Gastroesophageal sphincter (tissue), 4 donors: ENCODE measurements at regions not wholly inside any gene's neighbourhood (a gene's known extent, or its start where the extent isn't known, plus 50 kb on each side); places are given as distances from the start of the nearest gene placed in this dataset.

Source experiments
- ATAC-seq: fragments of 150-250 bp; one replicate; pipeline ENCODE4 v1.9.1; 2016; ENCODE audit warnings: mild to moderate bottlenecking, moderate library complexity
- H3K27ac ChIP-seq, 4 donors: fragments of 200-600 bp; sonication (generic) in 3 of 4; 1 replicate in 3 of 4; 2 replicates in 1 of 4; pipeline ENCODE4 v1.5.1; 2016 to 2019
- H3K27me3 ChIP-seq: fragments of 200-600 bp; sonication (generic); one replicate; pipeline ENCODE4 v1.5.1; 2019
- H3K36me3 ChIP-seq, 2 donors: fragments of 200-600 bp; sonication (generic); one replicate each; pipeline ENCODE4 v1.5.1; 2019; ENCODE audit warnings: control low read depth in 1 of 2
- H3K4me1 ChIP-seq, 3 donors: fragments of 200-600 bp; sonication (generic); 1 replicate in 2 of 3; 2 replicates in 1 of 3; pipeline ENCODE4 v1.5.1; 2016 to 2019; ENCODE audit warnings: control low read depth in 2 of 3
- H3K4me3 ChIP-seq, 2 donors: fragments of 200-600 bp; sonication (generic); one replicate each; pipeline ENCODE4 v1.5.1; 2019; ENCODE audit warnings: mild to moderate bottlenecking in 1 of 2, moderate library complexity in 1 of 2
- H3K9me3 ChIP-seq, 3 donors: fragments of 200-600 bp; sonication (generic); one replicate each; pipeline ENCODE4 v1.5.1; 2017 to 2019; ENCODE audit warnings: control low read depth in 2 of 3
- CTCF ChIP-seq, 4 experiments: fragments of 200-600 bp in 2 of 4; fragments of 450-650 bp in 2 of 4; sonication (generic) in 1 of 4; IDR thresholded peaks; one replicate each; pipeline ENCODE4 v1.5.1; 2017 to 2019; ENCODE audit warnings: antibody characterized with exemption in 4 of 4, mild to moderate bottlenecking in 2 of 4, moderate library complexity in 2 of 4
- EP300 ChIP-seq: sonication (generic); formaldehyde crosslinking; IDR thresholded peaks from one replicate; pipeline ENCODE4 v1.6.1; 2017; ENCODE audit warnings: antibody characterized with exemption, mild to moderate bottlenecking
- POLR2A ChIP-seq, 2 donors: fragments of 450-650 bp; IDR thresholded peaks; one replicate each; pipeline ENCODE4 v1.6.1; 2017; ENCODE audit warnings: antibody characterized with exemption in 2 of 2, mild to moderate bottlenecking in 2 of 2, moderate library complexity in 1 of 2
- POLR2AphosphoS5 ChIP-seq: sonication (generic); formaldehyde crosslinking; IDR thresholded peaks from one replicate; pipeline ENCODE4 v1.6.1; 2017; ENCODE audit warnings: antibody characterized with exemption
- WGBS, 2 donors: methylation state at CpG; one replicate each; pipeline ENCODE4 v1.1.5; 2018; ENCODE audit warnings: low coverage in 1 of 2; 5-methylcytosine and 5-hydroxymethylcytosine counted together

GRCh38 chr11:94671553-94672366 is 96.4 kb upstream of the AMOTL1 start:
- 90 to 100% methylated on average over 1 to 3 of the region's 8 CpGs for WGBS, 2 donors
- no peaks in the 10 kb centered on the region for H3K27me3 ChIP-seq
- H3K27ac ChIP-seq: no peak overlapping the region
- H3K4me1 ChIP-seq: peaks cover 0 to 10% (median 0%) of the 10 kb centered on the region in 3 donors
- no peaks in the 10 kb centered on the region for H3K36me3 ChIP-seq
- ATAC-seq: no peak
- TF ChIP-seq CTCF (IDR thresholded peaks at IDR 0.05) (no peak), EP300 (no peak), POLR2A (IDR thresholded peaks at IDR 0.05) (no peak), POLR2AphosphoS5 (no peak)
- H3K4me3 ChIP-seq: no peak overlapping the region
- H3K9me3 ChIP-seq: no peaks in the 10 kb centered on the region

GRCh38 chr11:94672636-94673035 is 95.5 kb upstream of the AMOTL1 start:
- no peak for TF ChIP-seq POLR2A (IDR thresholded peaks at IDR 0.05)
- no peak for TF ChIP-seq POLR2AphosphoS5
- TF ChIP-seq CTCF (IDR thresholded peaks at IDR 0.05): no peak
- no peak for TF ChIP-seq EP300
- H3K27ac ChIP-seq: no peak overlapping the region
- peaks cover 0 to 10% (median 0%) of the 10 kb centered on the region in 3 donors for H3K4me1 ChIP-seq
- WGBS, 2 donors: 100% methylated on average over 1 to 4 of the region's 8 CpGs
- H3K9me3 ChIP-seq: no peaks in the 10 kb centered on the region
- H3K4me3 ChIP-seq: no peak overlapping the region
- H3K27me3 ChIP-seq: no peaks in the 10 kb centered on the region
- no peaks in the 10 kb centered on the region for H3K36me3 ChIP-seq
- no peak for ATAC-seq

GRCh38 chr11:94673386-94673785 is 94.8 kb upstream of the AMOTL1 start:
- Histone ChIP-seq H3K36me3 (no peaks in the 10 kb centered on the region), H3K9me3 (no peaks in the 10 kb centered on the region), H3K27me3 (no peaks in the 10 kb centered on the region), H3K4me3 (no peak overlapping the region), H3K4me1 (peaks cover 0 to 10% (median 0%) of the 10 kb centered on the region in 3 donors), H3K27ac (no peak overlapping the region)
- ATAC-seq: no peak
- whole genome bisulfite sequencing, 2 donors: 87 to 89% methylated on average over 2 of the region's 2 CpGs
- no peak for TF ChIP-seq EP300
- no peak for TF ChIP-seq POLR2A (IDR thresholded peaks at IDR 0.05)
- no peak for TF ChIP-seq POLR2AphosphoS5

GRCh38 chr11:94673951-94674491 is 94.1 kb upstream of the AMOTL1 start:
- WGBS, 2 donors: 45% methylated on average over 5 of the region's 6 CpGs
- H3K27me3 ChIP-seq: no peaks in the 10 kb centered on the region
- peak; percentile 13 for ATAC-seq
- H3K4me1 ChIP-seq: peaks cover 0 to 10% (median 0%) of the 10 kb centered on the region in 3 donors
- TF ChIP-seq CTCF (IDR thresholded peaks at IDR 0.05) (no peak), EP300 (no peak), POLR2AphosphoS5 (no peak), POLR2A (IDR thresholded peaks at IDR 0.05) (no peak)
- H3K9me3 ChIP-seq: no peaks in the 10 kb centered on the region
- no peak overlapping the region for H3K27ac ChIP-seq
- no peak overlapping the region for H3K4me3 ChIP-seq
- no peaks in the 10 kb centered on the region for H3K36me3 ChIP-seq

GRCh38 chr11:94675239-94675638 is 92.9 kb upstream of the AMOTL1 start:
- H3K36me3 ChIP-seq: no peaks in the 10 kb centered on the region
- no peak for ATAC-seq
- no peaks in the 10 kb centered on the region for H3K27me3 ChIP-seq
- H3K4me3 ChIP-seq: no peak overlapping the region
- no peak overlapping the region for H3K27ac ChIP-seq
- H3K9me3 ChIP-seq: no peaks in the 10 kb centered on the region
- WGBS, 2 donors: 100% methylated on average over 1 to 2 of the region's 2 CpGs
- no peak for TF ChIP-seq EP300
- TF ChIP-seq POLR2A (IDR thresholded peaks at IDR 0.05): no peak
- TF ChIP-seq POLR2AphosphoS5: no peak
- TF ChIP-seq CTCF (IDR thresholded peaks at IDR 0.05): no peak
- peaks cover 0 to 10% (median 0%) of the 10 kb centered on the region in 3 donors for H3K4me1 ChIP-seq
